ENCODE measurements at regions not wholly inside any gene's neighbourhood (a gene's known extent, or its start where the extent isn't known, plus 50 kb on each side); places are given as distances from the start of the nearest gene placed in this dataset.

GRCh38 chr2:33655626-33656320 is 56.7 kb upstream of the FAM98A start:
- TF ChIP-seq CTCF (IDR thresholded peaks at IDR 0.05; ENCODE audit: poor library complexity, severe bottlenecking) (no peak), RAD21 (conservative IDR thresholded peaks at IDR 0.05) (no peak), POLR2AphosphoS5 (IDR thresholded peaks at IDR 0.05) (no peak), EP300 (conservative IDR thresholded peaks at IDR 0.05; ENCODE audit: poor library complexity, severe bottlenecking) (no peak), EZH2 (IDR thresholded peaks at IDR 0.05; ENCODE audit: borderline replicate concordance, insufficient read depth, low read length, poor library complexity, severe bottlenecking) (no peak), TAF1 (IDR thresholded peaks at IDR 0.05; ENCODE audit: low read depth) (no peak), REST (IDR thresholded peaks at IDR 0.05; ENCODE audit: borderline replicate concordance) (no peak), SMC3 (conservative IDR thresholded peaks at IDR 0.05; ENCODE audit: poor library complexity) (no peak), MXI1 (conservative IDR thresholded peaks at IDR 0.05; ENCODE audit: poor library complexity, severe bottlenecking) (no peak)
